Neural progenitor cell (in vitro differentiated cells): ENCODE measurements at regions not wholly inside any gene's neighbourhood (a gene's known extent, or its start where the extent isn't known, plus 50 kb on each side); places are given as distances from the start of the nearest gene placed in this dataset.
A peak's percentile ranks its signal among the peaks of the same experiment; 100 is the strongest.

Source experiments
- DNase-seq: peaks from one replicate; pipeline ENCODE4 v3.0.0-alpha.2; 2016; ENCODE audit warnings: low spot score
- H2AFZ ChIP-seq: fragments of 200-600 bp; sonication (generic); replicated peaks from 2 replicates; pipeline ENCODE4 v1.6.1; 2016; ENCODE audit warnings: antibody characterized with exemption
- H3F3A ChIP-seq: fragments of 200-600 bp; sonication (generic); 2 replicates; pipeline ENCODE4 v1.6.1; 2016; ENCODE audit warnings: antibody characterized with exemption, low read depth
- H3K27ac ChIP-seq: fragments of 200-600 bp; sonication (generic); 2 replicates; pipeline ENCODE4 v1.5.1; 2016; ENCODE audit warnings: mild to moderate bottlenecking
- H3K27me3 ChIP-seq: fragments of 200-600 bp; sonication (generic); 2 replicates; pipeline ENCODE4 v1.6.1; 2016; ENCODE audit warnings: mild to moderate bottlenecking, moderate library complexity
- H3K36me3 ChIP-seq: fragments of 200-600 bp; sonication (generic); 2 replicates; pipeline ENCODE4 v1.5.1; 2016
- H3K4me1 ChIP-seq: fragments of 200-600 bp; sonication (generic); 2 replicates; pipeline ENCODE4 v1.6.1; 2016; ENCODE audit warnings: mixed run types
- H3K4me2 ChIP-seq: fragments of 200-600 bp; sonication (generic); 2 replicates; pipeline ENCODE4 v1.6.1; 2016
- H3K4me3 ChIP-seq: fragments of 200-600 bp; sonication (generic); 2 replicates; pipeline ENCODE4 v1.5.1; 2016
- H3K79me2 ChIP-seq: fragments of 200-600 bp; sonication (generic); 2 replicates; pipeline ENCODE4 v1.6.1; 2016; ENCODE audit warnings: low read depth
- H3K9ac ChIP-seq: fragments of 200-600 bp; sonication (generic); 2 replicates; pipeline ENCODE4 v1.6.1; 2016
- H3K9me3 ChIP-seq: fragments of 200-600 bp; sonication (generic); 2 replicates; pipeline ENCODE4 v1.5.1; 2016; ENCODE audit warnings: low read depth
- H4K20me1 ChIP-seq: fragments of 200-600 bp; sonication (generic); 2 replicates; pipeline ENCODE4 v1.6.1; 2016; ENCODE audit warnings: low read depth
- H3K27ac Mint-ChIP-seq: 3 replicates; pipeline ENCODE4 v1.8.0; 2021; ENCODE audit warnings: mixed read lengths
- H3K27me3 Mint-ChIP-seq: 2 replicates; pipeline ENCODE4 v1.8.0; 2022; ENCODE audit warnings: low read depth, mild to moderate bottlenecking, inconsistent platforms, moderate library complexity, mixed read lengths; ENCODE audit not compliant: insufficient read depth
- H3K36me3 Mint-ChIP-seq: 3 replicates; pipeline ENCODE4 v1.8.0; 2021; ENCODE audit warnings: mixed read lengths
- H3K4me1 Mint-ChIP-seq: 3 replicates; pipeline ENCODE4 v1.8.0; 2021; ENCODE audit warnings: mixed read lengths
- H3K4me3 Mint-ChIP-seq: 3 replicates; pipeline ENCODE4 v1.8.0; 2021; ENCODE audit warnings: mild to moderate bottlenecking, moderate library complexity, mixed read lengths
- H3K9me3 Mint-ChIP-seq: 3 replicates; pipeline ENCODE4 v1.8.0; 2020; ENCODE audit warnings: mixed read lengths
- CTCF ChIP-seq: fragments of 200-600 bp; sonication (generic); IDR thresholded peaks from 2 replicates; pipeline ENCODE4 v1.5.1; 2017; ENCODE audit warnings: antibody characterized with exemption, mild to moderate bottlenecking
- EZH2 ChIP-seq: fragments of 200-600 bp; sonication (generic); IDR thresholded peaks from 2 replicates; pipeline ENCODE4 v1.6.1; 2017; ENCODE audit warnings: antibody characterized with exemption, mild to moderate bottlenecking, moderate library complexity
- EZH2phosphoT487 ChIP-seq: fragments of 200-600 bp; sonication (generic); IDR thresholded peaks from 2 replicates; pipeline ENCODE4 v1.6.1; 2017; ENCODE audit warnings: antibody characterized with exemption

- Mint-ChIP-seq H3K27ac (no peak overlapping the region), H3K27me3 (no peaks in the 10 kb centered on the region), H3K4me1 (peaks cover 13% of the 10 kb centered on the region), H3K9me3 (no peaks in the 10 kb centered on the region), H3K4me3 (no peak overlapping the region), H3K36me3 (no peaks in the 10 kb centered on the region)
- Histone ChIP-seq H4K20me1 (no peaks in the 10 kb centered on the region), H3K79me2 (no peaks in the 10 kb centered on the region), H3K4me1 (peaks cover 12% of the 10 kb centered on the region), H3K4me2 (peak overlapping the region; percentile 11), H3F3A (no peaks in the 10 kb centered on the region), H3K9me3 (no peaks in the 10 kb centered on the region), H2AFZ (no peak overlapping the region), H3K9ac (no peak overlapping the region), H3K27me3 (no peaks in the 10 kb centered on the region), H3K4me3 (no peak overlapping the region), H3K36me3 (no peaks in the 10 kb centered on the region), H3K27ac (no peak overlapping the region)
- TF ChIP-seq EZH2, result no peak
- TF ChIP-seq EZH2phosphoT487, result no peak
- TF ChIP-seq CTCF, result no peak
- peak; percentile 30 for DNase-seq
These were observed 168.1 kb upstream of the NOVA1 start for GRCh38 chr14:26765768-26766520.

GRCh38 chr14:26766726-26767125 is 168.9 kb upstream of the NOVA1 start:
- Histone ChIP-seq H3K4me3 (no peak overlapping the region), H3K27ac (no peak overlapping the region), H3K27me3 (no peaks in the 10 kb centered on the region), H4K20me1 (no peaks in the 10 kb centered on the region), H3F3A (no peaks in the 10 kb centered on the region), H3K9me3 (no peaks in the 10 kb centered on the region), H3K9ac (no peak overlapping the region), H3K4me1 (peaks cover 12% of the 10 kb centered on the region), H3K79me2 (no peaks in the 10 kb centered on the region), H3K36me3 (no peaks in the 10 kb centered on the region), H3K4me2 (no peak overlapping the region), H2AFZ (no peak overlapping the region)
- Mint-ChIP-seq H3K4me1 (peaks cover 13% of the 10 kb centered on the region), H3K27me3 (no peaks in the 10 kb centered on the region), H3K27ac (no peak overlapping the region), H3K4me3 (no peak overlapping the region), H3K9me3 (no peaks in the 10 kb centered on the region), H3K36me3 (no peaks in the 10 kb centered on the region)
- DNase-seq, result no peak
- TF ChIP-seq EZH2 (no peak), CTCF (no peak), EZH2phosphoT487 (no peak)

- no peak for DNase-seq
- no peaks in the 10 kb centered on the region for H3F3A ChIP-seq
- Mint-ChIP-seq H3K4me3 (no peak overlapping the region), H3K36me3 (no peaks in the 10 kb centered on the region), H3K9me3 (no peaks in the 10 kb centered on the region), H3K27ac (no peak overlapping the region), H3K27me3 (no peaks in the 10 kb centered on the region), H3K4me1 (peaks cover 13% of the 10 kb centered on the region)
- H3K4me2 ChIP-seq, result no peak overlapping the region
- no peak overlapping the region for H3K4me3 ChIP-seq
- H3K27ac ChIP-seq, result no peak overlapping the region
- no peaks in the 10 kb centered on the region for H3K4me1 ChIP-seq
- H3K9me3 ChIP-seq, result no peaks in the 10 kb centered on the region
- H3K27me3 ChIP-seq, result no peaks in the 10 kb centered on the region
- H2AFZ ChIP-seq, result no peak overlapping the region
- no peaks in the 10 kb centered on the region for H3K79me2 ChIP-seq
- H3K36me3 ChIP-seq, result no peaks in the 10 kb centered on the region
- TF ChIP-seq CTCF (no peak), EZH2 (no peak), EZH2phosphoT487 (no peak)
- H4K20me1 ChIP-seq, result no peaks in the 10 kb centered on the region
- no peak overlapping the region for H3K9ac ChIP-seq
These were observed 176.2 kb upstream of the NOVA1 start for GRCh38 chr14:26773906-26774593.
